ENCODE measurements at regions not wholly inside any gene's neighbourhood (a gene's known extent, or its start where the extent isn't known, plus 50 kb on each side); places are given as distances from the start of the nearest gene placed in this dataset.
"Not testable (repeated sequence)": the region's sequence is repeated elsewhere in the genome, so short reads cannot be mapped to it uniquely, and the experiment has no call there.

DNA sequence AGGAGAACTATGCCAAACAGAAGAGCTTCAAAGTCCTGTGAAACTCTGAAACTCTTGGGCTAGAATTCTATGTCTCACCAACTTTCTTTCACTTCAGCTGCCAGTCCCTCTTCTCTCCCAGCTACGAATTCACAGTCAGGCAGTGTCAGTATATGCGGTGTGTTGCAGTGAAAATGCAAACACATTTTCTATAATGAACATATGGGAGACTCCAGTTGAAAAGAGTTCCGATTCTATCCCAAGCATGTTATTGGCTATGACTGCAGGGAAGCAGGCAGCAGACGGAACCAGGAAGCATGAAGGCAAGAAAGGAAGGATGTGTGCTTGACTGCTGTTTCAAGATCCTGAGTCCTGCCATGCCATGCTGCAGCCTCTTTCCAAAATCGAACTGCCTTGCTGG, 515.7 kb upstream of the TLE4 start:
- no peak for DNase-seq (ENCODE audit: low spot score)

DNA sequence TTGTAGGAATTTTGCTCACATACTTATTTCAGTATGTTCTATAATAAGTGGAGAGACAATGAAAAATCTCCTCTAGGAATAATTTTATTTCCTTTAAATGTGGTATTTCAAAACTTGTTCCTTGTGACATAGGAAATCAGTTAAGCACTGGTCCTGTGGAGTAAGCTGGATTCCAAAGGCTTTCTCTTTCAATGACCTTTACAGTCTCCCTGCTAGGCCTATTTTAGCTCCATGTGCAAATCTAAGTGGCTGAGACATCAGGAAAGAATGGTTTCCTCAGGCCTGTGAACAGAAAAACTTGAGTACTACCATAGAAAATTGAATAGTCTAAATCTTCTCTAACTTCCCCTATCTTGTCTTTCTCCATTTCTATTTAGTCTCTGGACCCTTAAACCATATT, 514.2 kb upstream of the TLE4 start:
- no peak for DNase-seq (ENCODE audit: low spot score)

DNA sequence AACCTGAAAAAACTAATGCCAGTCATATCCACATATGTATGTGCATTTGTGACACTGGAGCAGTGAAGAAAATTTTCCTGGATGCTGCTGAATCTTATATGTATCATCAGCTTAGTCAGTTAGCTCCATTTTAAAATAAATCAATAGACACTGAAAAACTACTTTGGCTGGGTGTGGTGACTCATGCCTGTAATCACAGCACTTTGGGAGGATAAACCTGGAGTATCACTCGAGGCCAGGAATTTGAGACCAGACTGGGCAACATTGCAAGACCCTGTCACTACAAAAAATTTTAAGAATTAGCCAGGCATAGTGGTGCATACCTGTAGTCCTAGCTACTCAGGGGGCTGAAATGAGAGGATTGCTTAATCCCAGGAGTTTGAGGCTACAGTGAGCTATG, 511.0 kb upstream of the TLE4 start:
- no peak for DNase-seq (ENCODE audit: low spot score)

DNA sequence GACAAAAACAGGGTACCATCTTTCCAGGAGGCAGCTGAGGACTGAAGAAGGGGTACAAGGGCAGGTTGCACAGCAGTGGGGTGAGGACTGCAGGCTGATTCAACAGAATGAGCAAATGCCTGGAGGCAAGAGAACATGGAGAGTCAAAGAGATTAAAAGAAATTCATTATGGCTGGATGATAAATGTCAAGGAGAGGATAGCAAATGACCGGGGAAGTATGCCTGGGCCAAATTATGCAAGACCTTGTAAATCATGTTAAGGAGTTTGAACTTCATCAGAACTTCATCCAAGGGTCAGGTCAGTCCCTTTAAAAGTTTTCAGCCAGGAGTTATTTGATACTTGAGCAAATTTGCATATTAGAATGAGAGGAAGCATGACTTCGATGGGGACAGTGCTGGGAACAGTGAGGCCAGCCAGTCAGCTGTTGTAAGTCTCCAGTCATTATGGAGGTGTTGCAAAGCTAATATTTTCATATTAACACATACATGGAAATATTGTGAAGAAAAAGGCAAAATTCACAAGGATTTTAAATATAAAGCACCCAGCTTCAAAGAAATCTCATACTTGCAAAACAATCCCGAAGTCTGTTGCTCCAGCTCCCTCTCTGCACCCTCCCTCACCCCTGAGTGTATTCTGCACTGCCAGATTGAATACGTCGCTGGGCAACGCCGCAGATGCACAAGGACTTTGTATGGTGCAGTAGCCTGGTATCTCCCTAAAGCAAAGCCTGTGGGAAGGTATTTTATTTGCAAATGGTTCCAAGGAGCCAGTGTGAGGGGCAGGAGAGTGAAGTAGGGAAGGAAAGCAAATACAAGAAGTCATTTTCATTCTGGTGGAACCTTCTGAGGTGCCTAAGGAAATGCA, 509.8 kb upstream of the TLE4 start:
- DNase-seq (ENCODE audit: low spot score) = no peak

- no peak for DNase-seq (ENCODE audit: low spot score)
Observed at GRCh38 chr9:79073201-79073600, 498.6 kb upstream of the TLE4 start.

DNA sequence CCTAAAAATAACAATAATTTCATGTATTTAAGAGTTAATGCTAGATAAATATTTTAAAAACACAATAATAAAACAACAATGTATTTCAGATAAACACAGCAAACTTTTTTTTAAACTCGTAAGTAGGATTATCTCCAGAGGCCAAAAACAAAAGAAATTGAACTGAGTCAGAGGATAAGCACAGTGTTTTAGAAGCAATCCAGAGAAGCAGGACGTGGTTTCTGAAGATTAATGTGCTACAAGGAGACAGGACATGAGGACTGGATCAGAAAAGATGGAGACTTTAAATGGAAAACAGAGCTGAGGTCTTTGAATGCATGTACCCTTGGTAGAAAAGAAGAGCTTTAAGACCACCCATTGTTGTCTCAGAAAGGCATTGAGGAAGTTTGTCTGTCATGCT, 491.2 kb upstream of the TLE4 start:
- no peak for DNase-seq (ENCODE audit: low spot score)

GRCh38 chr9:79083621-79084020, 488.1 kb upstream of the TLE4 start:
- no peak for DNase-seq (ENCODE audit: low spot score)

- no peak for DNase-seq (ENCODE audit: low spot score)
Observed at GRCh38 chr9:79087133-79087532, 484.6 kb upstream of the TLE4 start.

GRCh38 chr9:79089054-79089560, 482.7 kb upstream of the TLE4 start:
- DNase-seq (ENCODE audit: low spot score) = no peak

DNA sequence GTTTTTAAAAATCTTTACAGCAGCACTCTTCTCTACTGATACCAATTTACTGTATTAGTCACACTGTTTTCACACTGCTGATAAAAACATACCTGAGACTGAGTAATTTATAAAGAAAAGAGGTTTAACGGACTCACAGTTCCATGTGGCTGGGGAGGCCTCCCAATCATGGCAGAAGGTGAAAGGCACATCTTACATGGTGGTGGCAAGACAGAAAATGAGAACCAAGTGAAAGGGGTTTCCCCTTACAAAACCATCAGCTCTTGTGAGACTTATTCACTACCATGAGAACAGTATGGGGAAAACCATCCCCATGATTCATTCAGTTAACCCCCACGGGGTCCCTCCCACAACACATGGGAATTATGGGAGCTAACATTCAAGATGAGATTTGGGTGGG, 481.9 kb upstream of the TLE4 start:
- DNase-seq (ENCODE audit: low spot score) = not testable (repeated sequence)

- not testable (repeated sequence) for DNase-seq (ENCODE audit: low spot score)
Observed at GRCh38 chr9:79103257-79103656, 468.5 kb upstream of the TLE4 start.

DNA sequence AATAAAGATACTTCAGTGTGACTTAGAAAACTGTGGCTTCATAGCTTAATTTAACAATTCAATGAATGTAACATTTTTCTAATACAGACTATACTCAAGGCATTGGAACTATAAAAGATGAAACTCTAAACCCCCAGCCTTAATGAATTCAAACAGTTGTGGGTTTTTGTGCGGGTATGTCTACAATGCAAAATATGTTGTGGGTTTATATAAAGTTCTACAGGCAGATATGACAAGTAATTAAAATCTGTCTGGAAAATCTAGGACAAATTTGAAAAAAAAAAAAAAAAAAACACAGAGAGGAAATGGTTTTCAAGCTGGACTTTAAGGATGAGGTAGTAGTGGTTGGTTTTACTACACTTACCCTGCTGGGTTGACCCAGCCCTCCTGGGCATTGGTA, 467.5 kb upstream of the TLE4 start:
- no peak for DNase-seq (ENCODE audit: low spot score)

GRCh38 chr9:79104951-79105350, 466.8 kb upstream of the TLE4 start:
- no peak for DNase-seq (ENCODE audit: low spot score)

DNA sequence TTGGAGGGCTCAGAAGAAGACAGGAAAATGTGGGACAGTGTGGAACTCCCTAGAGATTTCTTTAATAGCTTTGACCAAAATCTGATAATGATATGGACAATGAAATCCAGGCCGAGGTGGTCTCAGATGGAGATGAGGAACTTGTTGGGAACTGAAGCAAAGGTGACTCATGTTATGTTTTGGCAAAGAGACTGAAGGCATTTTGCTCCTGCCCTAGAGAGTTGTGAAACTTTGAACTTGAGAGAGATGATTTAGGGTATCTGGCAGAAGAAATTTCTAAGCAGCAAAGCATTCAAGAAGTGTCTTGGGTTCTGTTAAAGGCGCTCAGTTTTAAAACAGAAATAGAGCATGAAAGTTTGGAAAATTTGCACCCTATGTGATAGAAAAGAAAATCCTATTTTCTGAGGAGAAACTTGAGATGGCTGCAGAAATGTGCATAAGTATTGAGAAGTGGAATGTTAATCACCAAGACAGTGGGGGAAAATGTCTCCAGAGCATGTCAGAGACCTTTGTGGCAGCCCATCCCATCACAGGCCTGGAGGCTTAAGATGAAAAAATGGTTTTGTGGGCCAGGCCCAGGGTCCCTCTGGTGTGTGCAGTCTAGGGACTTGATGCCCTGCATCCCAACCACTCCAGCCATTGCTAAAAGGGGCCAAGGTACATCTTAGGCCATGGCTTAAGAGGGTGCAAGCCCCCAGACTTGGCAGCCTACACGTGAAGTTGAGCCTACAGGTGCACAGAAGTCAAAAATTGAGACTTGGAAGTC, 463.7 kb upstream of the TLE4 start:
- no peak for DNase-seq (ENCODE audit: low spot score)

DNA sequence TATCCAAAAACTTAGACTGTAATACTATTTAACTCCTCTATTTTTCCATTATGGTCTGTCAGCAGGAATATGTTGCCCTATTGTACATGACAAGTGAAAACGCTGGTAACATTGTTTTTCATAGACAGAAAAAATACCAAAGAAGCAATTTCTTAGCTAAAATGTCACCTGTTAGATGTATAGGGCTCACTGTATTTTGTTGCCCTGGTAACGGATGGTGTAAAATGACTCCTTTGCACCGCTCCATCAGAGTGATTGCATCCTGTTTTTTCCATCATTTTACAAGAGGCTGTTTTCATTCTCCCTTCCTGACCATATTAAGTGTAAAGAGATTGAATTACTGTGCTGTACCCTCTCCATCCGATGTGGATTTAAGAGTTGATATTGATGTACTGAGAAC, 460.1 kb upstream of the TLE4 start:
- no peak for DNase-seq (ENCODE audit: low spot score)

- DNase-seq (ENCODE audit: low spot score) = no peak
Observed at GRCh38 chr9:79115176-79115575, 456.6 kb upstream of the TLE4 start.

DNA sequence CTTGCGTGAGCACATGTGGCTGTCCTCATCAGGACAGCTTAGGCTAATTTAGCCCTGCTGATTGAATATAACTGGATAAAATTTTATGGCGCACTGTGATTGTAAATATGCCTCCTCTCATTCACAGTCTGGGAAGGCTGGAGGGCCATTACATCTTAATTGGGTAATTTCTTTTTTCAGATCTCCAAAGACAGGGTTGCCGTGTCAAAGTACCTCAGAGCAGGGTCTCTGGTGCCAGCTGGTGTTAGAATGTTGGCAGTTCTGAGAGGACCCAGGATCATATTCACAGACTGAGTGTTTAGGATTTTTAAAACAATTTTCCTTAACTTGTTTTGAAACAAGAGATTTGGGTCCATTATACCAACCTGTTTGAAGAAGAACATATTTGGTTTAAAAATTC, 455.7 kb upstream of the TLE4 start:
- DNase-seq (ENCODE audit: low spot score) = no peak

DNA sequence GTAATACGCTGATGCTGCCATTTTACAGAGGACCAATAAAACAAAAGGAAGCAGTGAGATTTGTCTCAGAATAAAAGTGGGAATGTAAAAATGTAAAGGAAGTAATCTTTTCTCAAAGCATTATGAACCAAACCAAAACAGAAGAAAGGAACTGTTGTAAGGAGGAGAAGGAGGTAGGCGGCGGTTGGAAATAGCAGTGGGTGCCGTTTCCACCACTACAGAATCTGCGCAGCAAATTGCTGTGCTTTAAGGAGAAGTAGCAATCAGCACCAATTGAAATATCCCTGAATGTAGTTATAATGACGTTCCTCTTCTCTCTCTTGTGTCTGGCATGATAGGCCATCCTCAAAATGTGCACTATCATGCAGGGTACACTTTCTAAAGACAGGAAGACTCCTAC, 455.1 kb upstream of the TLE4 start:
- DNase-seq (ENCODE audit: low spot score) = no peak

GRCh38 chr9:79120533-79120932, 451.2 kb upstream of the TLE4 start:
- no peak for DNase-seq (ENCODE audit: low spot score)

DNA sequence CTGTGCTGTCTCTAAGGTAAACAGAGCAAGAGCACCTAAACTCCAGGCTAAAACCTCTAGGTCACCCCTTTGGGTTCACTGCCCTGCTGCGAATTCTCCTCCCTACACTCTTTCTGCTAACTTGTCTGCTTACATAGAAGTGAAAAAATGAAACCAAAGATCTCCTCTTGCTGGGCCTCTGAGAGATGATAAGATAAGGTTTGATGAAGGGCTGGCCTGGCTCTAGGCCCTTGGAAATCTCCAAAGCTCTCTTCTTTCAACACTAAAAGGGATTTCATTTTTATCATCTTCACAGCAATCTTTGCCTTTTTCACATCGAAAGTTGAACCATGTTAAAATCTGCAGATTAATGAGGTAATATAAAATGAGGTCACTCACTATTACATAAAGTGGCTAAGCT, 450.8 kb upstream of the TLE4 start:
- DNase-seq (ENCODE audit: low spot score) = no peak

- DNase-seq (ENCODE audit: low spot score) = no peak
Observed at GRCh38 chr9:79123415-79123814, 448.4 kb upstream of the TLE4 start.

- no peak for DNase-seq (ENCODE audit: low spot score)
Observed at GRCh38 chr9:79127661-79128060, 444.1 kb upstream of the TLE4 start.
